HG03139 (cell line): ENCODE measurements at regions not wholly inside any gene's neighbourhood (a gene's known extent, or its start where the extent isn't known, plus 50 kb on each side); places are given as distances from the start of the nearest gene placed in this dataset.

ENCODE experiments used
- ATAC-seq: cut with Tn5 transposase; IDR thresholded peaks from one replicate; pipeline ENCODE4 v1.9.1; 2021; ENCODE audit not compliant: unreplicated experiment

DNA sequence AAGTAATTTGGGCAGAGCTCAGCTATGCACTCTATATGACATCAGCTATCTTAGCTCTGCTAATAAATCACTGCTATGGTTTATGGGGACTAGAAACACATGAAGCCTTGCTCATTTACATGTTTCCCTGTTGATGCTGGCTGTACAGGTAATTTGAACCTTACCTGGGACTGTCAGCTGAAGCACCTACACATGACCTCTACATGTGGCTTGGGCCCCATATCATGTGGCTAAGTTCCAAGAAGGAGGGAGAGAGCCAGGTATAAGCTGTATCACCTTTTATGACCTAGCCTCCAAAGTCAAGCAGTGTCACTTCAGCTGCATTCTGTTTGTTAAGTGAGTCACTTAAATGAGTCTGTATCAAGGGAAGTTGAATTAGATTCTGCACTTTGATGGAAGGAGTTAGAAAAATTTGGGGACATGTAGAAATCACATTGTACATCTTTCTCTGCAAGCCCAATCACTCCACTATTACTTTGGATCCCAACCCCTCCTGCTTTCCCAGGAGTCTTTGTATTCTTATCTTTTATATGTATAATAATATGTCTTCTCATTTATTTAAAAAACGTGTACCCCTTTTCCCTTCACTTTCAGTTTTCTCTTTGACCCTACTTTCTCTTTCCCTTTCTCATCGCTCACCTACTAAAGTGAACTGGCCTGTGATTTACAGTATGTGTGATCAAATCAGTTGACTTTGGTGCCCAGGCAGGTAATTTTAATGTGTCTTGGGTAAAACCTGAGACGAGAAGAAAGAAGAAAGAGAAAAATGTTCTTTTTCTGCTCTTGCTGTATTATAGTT lies 53.4 kb upstream of the PRKACB start:
- ATAC-seq: peak; percentile 67

DNA sequence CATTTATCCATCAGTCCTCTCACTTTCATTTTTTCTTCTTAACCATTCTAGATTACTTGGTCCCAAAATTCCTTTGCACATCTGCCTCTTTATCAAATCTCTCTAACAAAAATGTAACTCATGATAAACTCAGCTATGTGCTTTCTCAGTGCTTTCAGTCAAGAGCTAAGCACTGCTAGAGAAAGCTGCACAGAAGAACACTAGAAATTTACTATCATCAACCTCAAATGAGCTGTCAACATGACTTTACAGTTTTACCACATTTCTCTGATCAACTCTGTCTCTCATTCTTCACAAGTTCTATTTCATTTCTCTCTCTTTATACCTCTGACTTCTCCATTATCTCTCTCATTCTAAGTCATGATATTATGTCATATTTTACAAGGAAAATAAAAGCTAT lies 54.2 kb upstream of the PRKACB start:
- no peak for ATAC-seq

DNA sequence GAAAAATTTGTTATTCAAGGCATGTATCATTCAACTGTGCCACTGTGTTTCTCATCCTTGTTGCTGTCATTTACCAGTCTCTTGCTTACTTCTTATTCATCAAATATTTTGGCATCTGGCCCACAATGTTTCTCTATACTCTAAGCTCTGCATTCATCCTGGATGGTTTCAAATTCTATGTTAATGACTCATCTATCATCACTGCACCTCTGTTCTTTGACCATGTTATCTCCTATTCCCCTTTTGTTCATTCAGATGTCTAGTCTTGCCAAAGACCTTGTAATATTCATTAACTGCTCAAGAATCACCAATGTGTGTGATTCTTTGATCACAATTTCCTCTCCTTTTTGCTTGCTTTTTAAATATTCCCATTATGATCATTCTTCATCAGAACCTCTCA lies 54.6 kb upstream of the PRKACB start:
- no peak for ATAC-seq

DNA sequence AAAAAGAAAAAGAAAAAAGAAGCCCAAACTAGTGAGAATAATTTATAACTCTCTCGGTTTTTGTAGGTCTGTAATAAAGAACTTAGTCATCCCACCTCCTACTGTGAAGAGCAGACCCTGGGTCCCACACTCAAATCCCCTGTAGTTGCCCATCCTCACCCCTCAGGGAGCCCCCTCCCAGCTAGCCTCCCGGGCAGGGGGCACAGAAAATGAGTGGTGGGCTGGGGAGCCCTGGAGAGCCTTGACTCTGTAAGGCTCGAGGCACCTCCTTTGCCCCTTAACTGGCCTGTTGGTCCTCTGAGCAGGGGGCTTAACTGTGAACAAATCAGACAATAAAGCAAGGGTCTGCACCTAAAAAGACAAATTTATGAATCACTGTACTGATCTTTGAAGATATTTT lies 57.5 kb upstream of the PRKACB start:
- ATAC-seq: no peak

DNA sequence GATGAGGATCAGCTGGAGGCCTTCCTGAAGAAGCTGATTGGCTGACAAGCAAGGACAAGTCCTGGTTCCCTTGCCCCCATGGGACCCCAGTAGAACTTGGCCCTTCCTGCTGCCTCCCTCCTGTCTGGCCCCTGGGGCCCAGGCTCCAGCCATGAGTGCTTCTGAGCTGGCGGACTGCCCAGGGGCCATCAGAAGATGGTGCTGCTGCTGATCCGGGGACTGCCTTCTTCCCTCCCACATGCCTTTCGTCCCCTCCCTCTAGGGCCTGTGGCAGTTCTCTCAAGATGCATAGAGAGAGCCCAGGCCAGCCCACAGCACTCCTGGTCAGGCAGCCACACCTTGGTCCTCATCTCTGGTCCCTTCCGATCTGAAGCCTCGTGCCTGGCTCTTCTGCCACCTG lies 57.9 kb upstream of the PRKACB start:
- no peak for ATAC-seq

DNA sequence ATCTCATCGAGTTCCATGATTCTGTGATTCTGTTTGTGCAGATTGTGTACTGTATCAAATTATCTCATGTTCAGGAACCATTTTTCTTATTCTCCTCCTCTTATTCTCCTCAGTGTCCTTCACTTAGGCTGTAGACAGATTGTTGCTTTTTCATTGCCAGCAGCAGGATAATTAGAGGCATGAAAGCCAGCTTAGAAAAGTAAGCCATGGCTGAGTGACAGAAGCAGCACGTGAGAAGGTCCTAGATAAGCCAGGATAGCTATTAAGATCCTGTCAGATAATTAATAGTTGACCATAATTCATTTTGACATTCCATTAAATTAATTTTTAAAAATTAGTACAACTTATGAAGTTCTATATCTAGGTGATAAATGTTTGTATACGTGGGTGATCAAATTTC lies 60.8 kb upstream of the PRKACB start:
- no peak for ATAC-seq

DNA sequence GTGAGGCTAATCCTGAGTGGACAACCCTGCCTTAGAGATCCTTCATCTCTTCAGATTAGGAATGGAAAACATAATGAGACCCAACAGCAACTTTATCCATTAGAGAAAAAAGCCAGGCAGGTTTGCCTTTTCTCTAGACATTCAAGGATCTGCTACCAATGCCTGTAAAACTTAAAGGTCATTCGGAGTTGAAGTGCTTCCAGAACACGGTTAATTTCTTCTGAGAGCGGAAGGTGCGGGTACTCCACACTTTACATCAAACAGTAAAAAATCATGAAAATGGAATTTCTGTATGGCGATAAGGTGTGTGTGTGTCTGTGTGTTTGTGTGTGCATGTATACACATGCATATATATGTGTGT lies 65.2 kb upstream of the PRKACB start:
- ATAC-seq: no peak

DNA sequence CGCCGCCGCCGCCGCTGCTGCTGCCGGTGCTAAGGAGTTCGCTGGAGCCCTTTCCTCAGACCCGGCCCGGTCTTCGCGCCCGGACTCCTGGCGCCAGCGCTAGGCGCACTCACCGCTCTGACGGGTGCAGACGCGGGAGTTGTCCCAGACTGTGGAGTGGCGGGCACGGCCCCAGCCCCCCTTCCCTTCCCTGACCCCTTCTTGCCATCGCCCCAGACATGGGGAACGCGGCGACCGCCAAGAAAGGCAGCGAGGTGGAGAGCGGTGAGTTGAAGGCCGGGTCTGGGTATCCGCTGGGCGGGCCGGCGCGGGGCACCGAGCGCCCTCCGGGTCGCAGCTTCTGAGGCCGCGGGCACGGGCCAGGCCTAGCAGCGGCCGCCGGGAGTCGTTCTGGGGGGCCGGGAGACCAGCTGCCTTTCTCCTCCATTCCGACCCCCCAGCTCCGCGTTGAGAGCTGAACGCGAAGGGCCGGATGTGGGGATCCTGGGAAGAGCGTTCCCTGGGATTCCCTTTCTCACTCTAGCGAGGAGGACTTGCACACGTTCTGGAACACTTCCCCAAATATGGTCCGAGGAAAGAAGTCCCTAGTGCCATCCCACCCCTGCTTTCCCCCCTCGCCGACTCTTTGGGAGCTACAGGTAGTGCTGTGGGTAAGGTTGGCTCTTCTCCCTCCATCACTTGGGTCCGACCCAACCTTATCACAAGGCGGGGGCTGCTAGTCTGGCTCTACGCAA lies 65.8 kb upstream of the PRKACB start:
- ATAC-seq: peak; percentile 29

DNA sequence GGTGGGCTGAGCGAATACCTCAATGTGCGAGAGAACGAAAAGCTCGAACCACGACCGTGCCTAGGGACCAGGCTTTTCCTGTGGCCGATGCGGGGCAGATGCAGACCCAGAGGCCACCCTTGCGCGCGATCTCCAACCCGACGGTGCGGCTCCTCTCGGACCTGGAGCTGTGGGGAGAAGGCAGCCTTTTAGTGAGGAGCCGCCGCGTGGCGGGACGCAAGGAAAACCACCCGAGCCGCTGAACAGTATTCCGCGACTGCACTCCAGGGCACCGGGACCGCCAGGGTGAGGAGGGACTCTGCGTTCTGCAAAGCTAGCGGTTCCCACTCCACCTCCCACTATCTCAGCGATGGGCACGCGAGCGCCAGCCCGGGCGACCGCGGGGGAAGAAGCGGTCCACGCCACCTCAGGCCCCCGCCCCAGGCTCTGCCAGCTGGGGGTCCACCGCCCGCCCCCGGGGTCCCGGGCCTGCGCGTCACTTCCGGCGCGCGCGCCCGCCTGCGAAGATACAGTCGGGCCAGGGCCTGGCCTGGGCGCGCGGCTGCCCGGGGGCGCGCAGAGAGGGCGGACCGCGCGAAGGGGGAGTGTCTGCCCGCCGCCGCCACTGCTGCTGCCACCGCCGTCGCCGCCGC lies 66.5 kb upstream of the PRKACB start:
- peak; percentile 92 for ATAC-seq

DNA sequence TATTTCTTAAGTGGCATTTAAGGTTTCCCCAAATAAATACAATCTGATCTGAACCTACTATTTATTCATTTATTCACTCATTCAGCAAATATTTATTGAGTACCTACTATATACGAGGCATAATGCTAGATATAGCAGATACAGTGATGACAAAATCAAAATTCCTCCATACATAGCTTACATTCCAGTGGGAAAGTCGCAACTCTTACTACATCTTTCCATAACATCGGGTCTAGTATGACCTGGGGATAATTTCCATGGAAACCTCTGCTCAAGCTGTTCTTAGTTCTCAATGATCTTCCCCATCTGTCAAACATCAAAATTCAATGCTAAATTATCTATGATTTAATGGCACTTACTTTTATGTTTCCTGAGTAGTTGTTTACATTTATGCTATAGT lies 70.8 kb upstream of the PRKACB start:
- no peak for ATAC-seq

DNA sequence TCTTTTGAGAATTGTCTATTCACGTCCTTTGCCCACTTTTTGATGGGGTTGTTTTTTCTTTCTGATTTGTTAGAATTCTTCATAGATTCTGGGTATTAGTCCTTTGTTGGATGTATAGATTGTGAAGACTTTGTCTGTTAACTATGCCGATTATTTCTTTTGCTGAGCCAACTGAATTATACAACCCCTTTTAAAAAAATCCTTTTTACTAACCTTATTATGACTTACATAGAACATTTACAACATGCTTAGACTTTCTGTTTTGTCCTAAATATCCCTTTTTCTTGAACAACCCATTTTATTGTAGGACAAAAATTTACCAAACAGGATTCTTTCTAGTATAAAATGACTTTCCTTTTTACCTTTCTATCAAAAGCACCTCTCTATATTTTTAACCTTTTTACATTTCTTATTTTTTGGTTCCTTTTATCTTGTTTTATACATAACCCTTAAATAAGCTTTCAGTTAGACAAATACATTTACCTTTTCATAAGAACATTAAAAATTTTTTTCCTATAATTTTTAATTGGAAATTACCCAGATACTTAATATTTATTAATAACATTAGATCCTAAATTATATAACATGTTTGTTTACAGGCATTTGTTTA lies 70.4 kb upstream of the TTLL7 start:
- ATAC-seq: no peak

DNA sequence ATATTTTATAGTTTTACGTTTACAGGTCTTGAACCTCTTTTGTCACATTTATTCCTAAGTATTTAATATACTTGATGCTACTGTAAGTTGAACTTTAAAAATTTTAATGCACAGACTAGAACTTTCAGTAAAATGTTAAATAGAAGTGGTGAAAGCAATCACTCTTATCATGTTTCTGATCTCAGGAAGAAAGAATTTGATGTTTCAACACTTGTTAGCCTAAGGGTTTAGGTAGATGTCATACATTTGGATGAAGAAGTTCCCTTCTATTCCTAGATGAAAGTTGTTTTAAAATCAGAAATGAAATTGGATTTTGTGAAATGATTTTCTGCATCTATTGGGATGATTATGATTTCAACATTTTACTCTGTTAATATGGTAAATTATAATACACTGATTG lies 63.6 kb upstream of the TTLL7 start:
- ATAC-seq: no peak

DNA sequence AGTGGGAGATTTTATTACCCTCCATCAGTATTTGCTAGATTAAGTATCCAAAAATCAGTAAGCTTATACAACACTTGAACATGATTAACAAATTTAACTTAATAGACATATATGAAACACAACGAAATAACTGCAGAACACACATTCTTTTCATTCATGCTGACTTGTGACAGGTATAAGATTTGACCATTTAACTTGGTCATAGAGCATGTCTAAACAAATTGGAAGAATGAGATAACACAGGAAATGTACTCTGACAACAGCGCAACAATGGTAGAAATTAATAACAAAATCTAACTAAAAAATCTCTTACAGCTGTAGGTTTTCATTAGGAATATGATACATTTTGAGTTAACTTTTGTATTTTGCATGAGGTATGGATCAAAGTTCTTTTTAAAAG lies 62.4 kb upstream of the TTLL7 start:
- ATAC-seq: no peak

DNA sequence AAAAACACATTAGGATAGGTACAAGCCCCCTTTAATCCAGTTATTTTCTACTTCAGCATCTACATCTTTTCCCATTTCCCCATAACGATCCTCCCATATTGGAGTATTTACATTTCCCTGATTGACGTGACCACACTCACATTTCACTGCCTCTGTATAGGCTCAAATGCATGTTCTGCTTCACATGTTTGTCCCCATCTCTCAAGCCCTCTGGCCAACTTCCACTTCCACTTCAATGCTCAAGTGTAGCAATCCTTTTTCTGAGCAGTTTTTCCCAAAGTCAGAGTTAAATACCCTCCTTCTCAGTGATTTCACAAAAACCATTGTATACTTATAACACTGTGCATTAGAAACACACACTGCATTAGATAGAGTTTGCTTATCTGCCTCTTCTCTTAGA lies 61.8 kb upstream of the TTLL7 start:
- no peak for ATAC-seq

DNA sequence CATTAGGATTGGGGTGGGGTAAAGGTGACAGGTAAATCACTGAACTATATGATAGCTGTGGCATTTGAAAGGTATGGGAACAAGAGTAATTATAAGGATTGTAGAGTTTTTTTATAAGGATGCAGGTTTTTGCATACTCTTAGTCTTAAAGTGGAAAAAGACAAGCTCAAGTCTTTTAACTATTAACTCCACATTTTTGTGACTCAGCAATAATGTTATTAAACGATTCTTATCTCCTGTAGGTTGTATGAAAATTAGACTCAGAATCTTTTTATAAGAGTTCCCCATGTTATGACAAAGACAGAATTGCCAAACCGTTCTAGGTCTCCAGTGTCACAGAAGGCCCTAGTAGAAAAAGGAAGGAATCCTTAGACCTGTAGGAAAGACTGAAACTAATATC lies 49.9 kb upstream of the TTLL7 start:
- no peak for ATAC-seq
